T-helper 9 cell (primary cell): ENCODE measurements at regions not wholly inside any gene's neighbourhood (a gene's known extent, or its start where the extent isn't known, plus 50 kb on each side); places are given as distances from the start of the nearest gene placed in this dataset.

ENCODE experiments used
- DNase-seq: peaks from one replicate; pipeline ENCODE4 v3.0.0-alpha.2; 2020

GRCh38 chr18:32542221-32542798 lies 71.6 kb upstream of the GAREM1 start:
- DNase-seq = no peak

DNA sequence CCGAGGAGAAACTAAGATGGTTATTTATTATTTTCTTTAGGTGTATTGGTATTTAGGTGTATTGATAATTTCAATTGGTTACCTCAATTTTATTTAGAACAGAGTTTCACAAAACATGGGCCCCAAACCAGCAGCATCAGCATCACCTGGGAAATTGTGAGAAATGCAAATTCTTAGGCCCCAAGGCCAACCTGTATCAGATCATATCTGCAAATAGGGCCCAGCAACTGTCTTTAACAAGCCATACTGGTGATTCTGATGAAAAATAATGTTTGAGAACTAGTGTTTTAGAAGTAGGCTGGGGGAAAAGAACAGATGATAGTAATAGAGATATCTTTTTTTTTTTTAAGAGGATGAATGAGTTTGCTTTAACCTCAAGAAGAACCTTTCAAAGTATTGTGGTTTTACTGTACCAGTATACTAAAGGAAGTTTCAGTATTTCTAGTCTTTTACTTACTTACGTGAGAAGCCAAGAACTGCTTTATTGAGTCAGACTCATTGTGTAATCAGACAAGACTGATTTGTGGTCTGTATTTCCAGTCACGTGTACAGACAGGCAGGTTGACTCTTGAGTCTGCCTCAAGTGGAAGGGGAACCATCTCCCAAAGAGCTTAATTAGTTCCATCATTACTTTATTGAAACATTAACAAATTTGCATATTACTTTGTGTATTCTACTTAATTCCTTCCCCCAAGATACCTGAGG lies 60.4 kb upstream of the GAREM1 start:
- no peak for DNase-seq

DNA sequence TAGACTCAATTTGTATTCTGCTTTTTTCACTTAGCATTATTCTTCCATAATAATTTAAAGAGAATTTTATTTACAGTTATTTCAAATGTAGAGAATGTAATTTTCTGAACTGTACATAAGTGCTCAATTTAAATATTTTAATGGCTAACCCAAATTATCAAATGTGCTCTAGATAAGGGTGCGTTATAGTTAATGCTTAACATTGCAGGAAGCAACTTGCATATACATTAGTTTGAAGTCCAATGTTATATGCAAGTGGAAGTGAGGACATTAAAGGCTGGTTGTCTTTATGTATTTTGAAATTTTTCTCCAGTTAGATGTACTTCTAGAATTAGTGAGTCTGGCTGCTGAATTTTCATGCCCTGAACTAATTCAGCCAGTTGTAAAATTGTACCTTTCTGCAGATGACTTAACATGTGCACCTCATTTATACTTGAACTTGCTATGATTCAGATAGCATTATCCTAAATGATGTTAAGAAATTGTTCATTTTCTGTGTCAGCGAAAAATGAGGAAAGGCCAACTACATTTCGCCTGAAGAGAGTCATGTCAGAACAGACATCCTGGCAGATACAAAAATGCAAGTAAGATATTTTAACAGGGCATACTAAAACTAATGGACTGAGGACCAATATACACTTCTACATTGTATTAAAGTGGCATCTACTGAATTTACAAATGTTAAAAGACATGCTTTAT lies 59.2 kb upstream of the GAREM1 start:
- DNase-seq = no peak

- no peak for DNase-seq
Observed at GRCh38 chr18:32520771-32521170, 50.1 kb upstream of the GAREM1 start.
